HEK293T (cell line): ENCODE measurements at regions not wholly inside any gene's neighbourhood (a gene's known extent, or its start where the extent isn't known, plus 50 kb on each side); places are given as distances from the start of the nearest gene placed in this dataset.

Experiments used
- CTCF ChIA-PET: fragments of 350-600 bp; formaldehyde crosslinking; extraction: SDS; loops from one replicate; lab custom pipeline; 2021; ENCODE audit warnings: antibody characterized with exemption, inconsistent platforms; lab: Yijun Ruan, JAX
- POLR2A ChIA-PET: fragments of 350-600 bp; formaldehyde crosslinking; extraction: SDS; loops from one replicate; lab custom pipeline; 2020; ENCODE audit warnings: antibody characterized with exemption, inconsistent platforms; lab: Yijun Ruan, JAX
- DNase-seq: peaks from one replicate; pipeline ENCODE4 v3.0.0; 2012; ENCODE audit warnings: mixed read lengths; ENCODE audit errors: extremely low spot score
- ARNT ChIP-seq: fragments of 450-650 bp; IDR thresholded peaks from 2 replicates; pipeline ENCODE4 v1.6.1; 2017; ENCODE audit warnings: mild to moderate bottlenecking
- BHLHE40 ChIP-seq: fragments of 450-650 bp; IDR thresholded peaks from 2 replicates; pipeline ENCODE4 v1.6.1; 2016; ENCODE audit warnings: mild to moderate bottlenecking, moderate library complexity, borderline replicate concordance
- CTBP1 ChIP-seq: fragments of 450-650 bp; IDR thresholded peaks from 2 replicates; pipeline ENCODE4 v1.6.1; 2016; ENCODE audit warnings: borderline replicate concordance
- ELF4 ChIP-seq: fragments of 450-650 bp; IDR thresholded peaks from 2 replicates; pipeline ENCODE4 v1.6.1; 2017; ENCODE audit warnings: antibody characterized with exemption
- FOXA1 ChIP-seq: fragments of 450-650 bp; IDR thresholded peaks from 2 replicates; pipeline ENCODE4 v1.6.1; 2016; ENCODE audit warnings: mild to moderate bottlenecking
- FOXK2 ChIP-seq: fragments of 450-650 bp; IDR thresholded peaks from 2 replicates; pipeline ENCODE4 v1.6.1; 2016; ENCODE audit warnings: mild to moderate bottlenecking
- FOXM1 ChIP-seq: fragments of 450-650 bp; IDR thresholded peaks from 2 replicates; pipeline ENCODE4 v1.6.1; 2017; ENCODE audit warnings: mild to moderate bottlenecking, borderline replicate concordance
- HDGF ChIP-seq: fragments of 450-650 bp; IDR thresholded peaks from 2 replicates; pipeline ENCODE4 v1.6.1; 2017; ENCODE audit warnings: antibody characterized with exemption, borderline replicate concordance
- L3MBTL2 ChIP-seq: fragments of 450-650 bp; conservative IDR thresholded peaks from 2 replicates; pipeline ENCODE4 v1.6.1; 2016; ENCODE audit warnings: mild to moderate bottlenecking
- LEF1 ChIP-seq: fragments of 450-650 bp; IDR thresholded peaks from 2 replicates; pipeline ENCODE4 v1.6.1; 2017; ENCODE audit warnings: mild to moderate bottlenecking, borderline replicate concordance
- NFRKB ChIP-seq: fragments of 450-650 bp; IDR thresholded peaks from 2 replicates; pipeline ENCODE4 v1.6.1; 2016; ENCODE audit warnings: mild to moderate bottlenecking, moderate library complexity
- SP1 ChIP-seq: fragments of 450-650 bp; IDR thresholded peaks from 2 replicates; pipeline ENCODE4 v1.6.1; 2017
- SUZ12 ChIP-seq: fragments of 450-650 bp; IDR thresholded peaks from 2 replicates; pipeline ENCODE4 v1.6.1; 2016; ENCODE audit warnings: mild to moderate bottlenecking
- TARDBP ChIP-seq: fragments of 450-650 bp; IDR thresholded peaks from 2 replicates; pipeline ENCODE4 v1.6.1; 2016
- ZNF384 ChIP-seq: fragments of 450-650 bp; IDR thresholded peaks from 2 replicates; pipeline ENCODE4 v1.6.1; 2016
- TF ChIP-seq, protein P1 (sequence below): fragments of 450-650 bp; IDR thresholded peaks from 2 replicates; pipeline ENCODE4 v1.6.1; 2016

- POLR2A ChIA-PET = no interaction called here
- TF ChIP-seq NFRKB (no peak), FOXK2 (no peak), FOXM1 (no peak), FOXA1 (no peak), ARNT (no peak), SP1 (no peak), L3MBTL2 (no peak)
- CTCF ChIA-PET = no interaction called here
- DNase-seq = no peak
These were observed 518.6 kb upstream of the MYT1L start for GRCh38 chr2:2849464-2850217.

GRCh38 chr2:2848621-2849333 is 517.7 kb upstream of the MYT1L start:
- ChIA-PET CTCF (no interaction called here), POLR2A (no interaction called here)
- no peak for DNase-seq
- TF ChIP-seq FOXK2 (no peak), TARDBP (no peak), HDGF (no peak), ARNT (no peak), SP1 (no peak), SUZ12 (no peak), ZNF384 (no peak), FOXA1 (no peak), BHLHE40 (no peak)
- TF ChIP-seq, protein P1, sequence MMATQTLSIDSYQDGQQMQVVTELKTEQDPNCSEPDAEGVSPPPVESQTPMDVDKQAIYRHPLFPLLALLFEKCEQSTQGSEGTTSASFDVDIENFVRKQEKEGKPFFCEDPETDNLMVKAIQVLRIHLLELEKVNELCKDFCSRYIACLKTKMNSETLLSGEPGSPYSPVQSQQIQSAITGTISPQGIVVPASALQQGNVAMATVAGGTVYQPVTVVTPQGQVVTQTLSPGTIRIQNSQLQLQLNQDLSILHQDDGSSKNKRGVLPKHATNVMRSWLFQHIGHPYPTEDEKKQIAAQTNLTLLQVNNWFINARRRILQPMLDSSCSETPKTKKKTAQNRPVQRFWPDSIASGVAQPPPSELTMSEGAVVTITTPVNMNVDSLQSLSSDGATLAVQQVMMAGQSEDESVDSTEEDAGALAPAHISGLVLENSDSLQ = no peak

DNA sequence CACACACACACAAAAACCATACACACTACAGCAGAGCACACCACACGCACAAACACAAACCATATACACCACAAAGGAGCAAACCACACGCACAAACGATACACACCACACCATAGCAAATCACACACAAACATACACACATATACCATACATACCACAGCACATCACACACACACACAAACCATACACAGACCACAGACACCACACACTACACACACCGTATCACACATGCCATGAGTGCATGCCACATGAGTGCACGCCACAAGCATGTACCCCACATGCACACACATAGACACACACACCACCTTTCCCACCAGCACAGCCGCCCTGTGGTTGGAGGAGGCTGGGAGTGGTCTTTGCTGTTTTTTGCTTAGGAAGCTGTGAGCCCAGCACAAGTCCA is 517.1 kb upstream of the MYT1L start:
- ChIA-PET CTCF (no interaction called here), POLR2A (no interaction called here)
- TF ChIP-seq BHLHE40 (no peak), L3MBTL2 (no peak), FOXM1 (no peak), FOXA1 (no peak), SP1 (no peak), NFRKB (no peak), ELF4 (no peak), TARDBP (no peak), CTBP1 (no peak), ARNT (no peak), FOXK2 (no peak), LEF1 (no peak), HDGF (no peak), ZNF384 (no peak), SUZ12 (no peak)
- TF ChIP-seq, protein P1 = no peak
- no peak for DNase-seq

DNA sequence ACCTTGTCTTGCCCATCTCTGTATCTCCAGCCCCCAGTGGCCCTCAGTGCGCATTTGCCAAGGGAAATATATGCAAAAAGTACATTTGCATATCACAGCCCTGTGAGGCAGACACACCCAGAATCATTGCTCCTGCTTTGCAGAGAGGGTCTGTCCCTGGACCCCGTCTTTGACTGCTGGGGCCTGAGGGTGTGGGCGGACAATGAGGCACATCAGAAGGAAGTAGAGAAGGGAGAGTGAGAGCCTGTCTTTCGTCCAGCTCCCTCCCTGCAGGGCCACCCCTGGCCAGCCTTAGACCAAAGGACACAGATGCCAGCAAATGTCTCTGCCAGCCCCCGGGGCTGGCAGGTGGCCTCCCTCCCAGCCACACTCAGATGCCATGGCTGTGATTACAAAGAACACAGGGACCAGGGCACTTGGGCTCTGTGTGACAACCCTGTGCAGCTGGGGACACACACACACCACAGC is 516.2 kb upstream of the MYT1L start:
- ChIA-PET POLR2A (no interaction called here), CTCF (no interaction called here)
- no peak for TF ChIP-seq ARNT
- no peak for TF ChIP-seq BHLHE40
- no peak for TF ChIP-seq FOXM1
- no peak for TF ChIP-seq TARDBP
- no peak for TF ChIP-seq LEF1
- no peak for TF ChIP-seq CTBP1
- no peak for TF ChIP-seq ELF4
- no peak for TF ChIP-seq L3MBTL2
- no peak for TF ChIP-seq ZNF384
- TF ChIP-seq SP1 = no peak
- no peak for TF ChIP-seq FOXK2
- TF ChIP-seq SUZ12 = no peak
- TF ChIP-seq HDGF = no peak
- TF ChIP-seq, protein P1 = no peak
- no peak for DNase-seq

GRCh38 chr2:2846332-2847208 is 515.5 kb upstream of the MYT1L start:
- ChIA-PET CTCF (no interaction called here), POLR2A (no interaction called here)
- no peak for DNase-seq
- TF ChIP-seq CTBP1 (no peak), SUZ12 (no peak), ELF4 (no peak), TARDBP (no peak), HDGF (no peak), FOXK2 (no peak), FOXA1 (no peak), ARNT (no peak), NFRKB (no peak), L3MBTL2 (no peak), LEF1 (no peak), FOXM1 (no peak), SP1 (no peak), ZNF384 (no peak), BHLHE40 (no peak)
- TF ChIP-seq, protein P1 = no peak
